Cardiac fibroblast (primary cell): ENCODE measurements at regions not wholly inside any gene's neighbourhood (a gene's known extent, or its start where the extent isn't known, plus 50 kb on each side); places are given as distances from the start of the nearest gene placed in this dataset.

Experiments
- DNase-seq, 2 donors: peaks; one replicate each; pipeline versions ENCODE4 v3.0.0 to v3.0.0-alpha.2; 2010; ENCODE audit warnings: low read depth in 2 of 2
- H3K4me3 ChIP-seq, 2 donors: replicated peaks in 1 of 2; 1 replicate in 1 of 2; 2 replicates in 1 of 2; pipeline ENCODE4 v1.5.1; 2011; ENCODE audit warnings: low read depth in 2 of 2, low read length in 2 of 2, mild to moderate bottlenecking in 2 of 2, moderate library complexity in 1 of 2
- CTCF ChIP-seq: IDR thresholded peaks from one replicate; pipeline ENCODE4 v1.5.1; 2011; ENCODE audit warnings: low read depth, mild to moderate bottlenecking, low read length, inconsistent platforms

DNA sequence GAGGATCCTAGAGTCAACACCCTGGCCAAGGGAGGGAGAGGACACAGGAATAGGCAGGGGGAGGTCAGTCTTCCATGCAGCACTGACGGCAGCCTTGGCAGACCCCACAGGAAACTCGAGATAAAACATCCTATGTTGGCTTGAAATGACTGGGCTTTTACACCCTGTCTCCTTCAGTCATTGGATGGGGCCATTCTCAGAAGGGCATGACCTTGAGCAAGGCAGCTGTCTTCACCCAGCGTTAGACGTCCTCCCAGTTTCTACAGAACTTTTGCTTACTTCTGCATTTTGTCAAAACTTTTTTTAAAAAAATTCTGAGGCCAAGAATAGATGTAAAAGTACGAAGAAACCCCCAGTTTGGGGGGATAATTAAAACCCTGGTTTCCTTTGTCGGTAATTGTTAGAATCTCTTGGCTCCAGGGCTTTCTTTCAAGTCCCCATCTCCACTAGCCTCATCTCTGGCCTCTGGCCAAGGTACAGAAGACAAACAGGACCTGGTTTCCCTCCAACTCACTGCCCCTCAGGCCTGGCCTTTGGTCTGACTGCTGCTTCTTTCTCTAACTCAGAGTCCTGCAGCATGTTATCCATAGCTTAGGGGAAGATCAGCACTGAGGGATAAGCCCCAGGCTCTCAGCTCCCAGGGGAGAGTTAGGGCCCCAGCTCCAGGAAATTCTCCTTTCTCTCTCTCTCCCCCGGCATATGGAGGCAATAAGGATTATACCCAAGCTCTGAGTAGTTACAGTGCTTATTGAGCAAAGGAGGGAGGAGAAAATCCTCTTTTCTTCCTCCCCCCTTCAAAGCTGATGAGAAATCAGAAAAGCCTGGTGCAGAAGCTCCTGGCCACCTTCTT, 51.6 kb upstream of the KCND3 start:
- TF ChIP-seq CTCF: no peak

DNA sequence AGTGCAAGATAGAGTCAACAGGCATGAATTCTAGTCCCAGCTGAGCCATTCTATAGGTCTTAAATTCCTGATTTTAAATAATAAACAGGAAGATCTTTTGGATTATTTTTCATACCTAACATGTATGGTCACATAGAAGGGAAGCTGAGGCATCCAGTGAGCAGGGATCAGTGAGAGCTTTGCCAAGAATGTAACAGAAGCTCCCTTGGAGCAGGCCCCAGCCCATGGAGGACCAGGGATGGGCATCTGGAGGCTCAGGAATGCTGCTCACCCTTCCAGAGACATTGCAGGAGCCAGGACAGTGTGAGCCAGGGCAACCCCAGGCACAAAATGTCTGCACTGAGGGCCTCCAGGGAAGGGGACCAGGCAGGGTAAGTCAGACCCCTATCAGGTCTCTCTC, 54.4 kb upstream of the KCND3 start:
- no peak overlapping the region for H3K4me3 ChIP-seq
- no peak for DNase-seq
- no peak for TF ChIP-seq CTCF

More for the DNA sequence above, 51.6 kb upstream of the KCND3 start:
- H3K4me3 ChIP-seq: no peak overlapping the region
- DNase-seq: no peak

- no peak overlapping the region for H3K4me3 ChIP-seq
- TF ChIP-seq CTCF: no peak
- no peak for DNase-seq
Observed at GRCh38 chr1:112044745-112045144, 55.3 kb upstream of the KCND3 start.

- no peak overlapping the region for H3K4me3 ChIP-seq
- TF ChIP-seq CTCF: no peak
- DNase-seq: no peak
Observed at GRCh38 chr1:112046630-112047029, 57.2 kb upstream of the KCND3 start.

DNA sequence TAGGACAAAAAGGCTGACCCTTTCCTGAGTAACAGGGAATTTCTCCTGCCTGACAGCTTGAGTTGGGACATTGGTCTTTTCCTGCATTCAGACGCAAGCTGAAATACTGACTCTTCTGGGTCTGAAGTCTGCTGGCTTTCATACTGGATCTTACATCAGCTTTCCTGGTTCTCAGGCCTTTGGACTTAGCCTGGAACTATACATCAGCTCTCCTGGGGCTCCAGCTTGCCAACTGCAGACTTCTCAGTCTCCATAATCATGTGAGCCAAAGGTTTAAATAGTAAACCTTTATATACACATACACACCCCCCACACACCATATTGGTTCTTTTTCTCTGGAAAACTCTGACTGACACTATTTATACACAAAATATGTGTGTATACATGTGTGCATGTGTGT, 59.0 kb upstream of the KCND3 start:
- no peak overlapping the region for H3K4me3 ChIP-seq
- no peak for DNase-seq
- no peak for TF ChIP-seq CTCF

GRCh38 chr1:112054510-112054909, 65.0 kb upstream of the KCND3 start:
- no peak for DNase-seq
- no peak overlapping the region for H3K4me3 ChIP-seq
- TF ChIP-seq CTCF: no peak

DNA sequence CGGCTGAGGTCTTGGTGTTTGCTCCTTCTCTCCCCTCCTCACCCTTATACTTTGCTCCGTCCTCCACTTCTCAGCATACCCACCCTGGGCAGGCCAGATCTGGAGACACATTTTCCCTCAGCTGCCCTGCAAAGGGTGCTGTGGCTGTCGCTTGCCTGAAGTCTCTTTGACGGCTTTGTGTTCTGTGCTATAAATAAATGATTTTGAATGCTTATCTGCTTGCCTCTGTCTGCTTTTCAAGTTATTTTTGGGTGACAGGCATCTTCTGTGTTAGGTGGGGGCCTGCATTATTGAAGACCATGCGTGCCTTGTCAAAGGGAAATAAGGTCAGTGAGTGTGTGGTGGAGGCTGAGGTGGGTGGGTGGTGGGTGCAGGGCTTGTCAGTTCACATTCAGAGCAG, 66.9 kb upstream of the KCND3 start:
- no peak for DNase-seq
- no peak overlapping the region for H3K4me3 ChIP-seq
- TF ChIP-seq CTCF: no peak
